ENCODE measurements at regions not wholly inside any gene's neighbourhood (a gene's known extent, or its start where the extent isn't known, plus 50 kb on each side); places are given as distances from the start of the nearest gene placed in this dataset.

GRCh38 chr4:162356181-162356580 lies 192.4 kb upstream of the FSTL5 start:
- no peak for TF ChIP-seq YY1 (IDR thresholded peaks at IDR 0.05; ENCODE audit: insufficient read depth, insufficient read length)
- TF ChIP-seq ZNF274 (IDR thresholded peaks at IDR 0.05; ENCODE audit: low read depth, low read length): no peak
- TF ChIP-seq SUZ12 (IDR thresholded peaks at IDR 0.05; ENCODE audit: extremely low read depth, insufficient read depth, insufficient read length): no peak

Data from NT2/D1 (cell line).